Liver (tissue), 8 donors: ENCODE measurements at regions not wholly inside any gene's neighbourhood (a gene's known extent, or its start where the extent isn't known, plus 50 kb on each side); places are given as distances from the start of the nearest gene placed in this dataset.

Source experiments
- DNase-seq: peaks from one replicate; pipeline ENCODE4 v3.0.0-alpha.2; 2017; ENCODE audit warnings: low spot score
- H3K27ac ChIP-seq, 2 donors: one replicate each; pipeline ENCODE4 v1.7.0; 2013; ENCODE audit warnings: inconsistent platforms in 2 of 2, low read length in 2 of 2, control low read depth in 1 of 2, low read depth in 1 of 2, mild to moderate bottlenecking in 1 of 2
- H3K27me3 ChIP-seq, 4 donors: one replicate each; pipeline versions ENCODE4 v1.6.1 to v1.7.0; 2013; ENCODE audit warnings: low read length in 3 of 4, inconsistent platforms in 1 of 4, mild to moderate bottlenecking in 1 of 4, moderate library complexity in 1 of 4; ENCODE audit not compliant: control insufficient read depth in 4 of 4, insufficient read depth in 4 of 4
- H3K36me3 ChIP-seq, 4 donors: one replicate each; pipeline versions ENCODE4 v1.6.1 to v1.7.0; 2013; ENCODE audit warnings: low read length in 3 of 4, mild to moderate bottlenecking in 3 of 4, low read depth in 1 of 4, moderate library complexity in 1 of 4; ENCODE audit not compliant: control insufficient read depth in 4 of 4, insufficient read depth in 3 of 4
- H3K4me1 ChIP-seq, 4 donors: one replicate each; pipeline versions ENCODE4 v1.6.1 to v1.7.0; 2013; ENCODE audit warnings: low read length in 3 of 4, mild to moderate bottlenecking in 3 of 4, moderate library complexity in 1 of 4; ENCODE audit not compliant: control insufficient read depth in 4 of 4, insufficient read depth in 4 of 4
- H3K4me3 ChIP-seq, 3 donors: one replicate each; pipeline versions ENCODE4 v1.6.1 to v1.7.0; 2013; ENCODE audit warnings: low read length in 3 of 3, control low read depth in 1 of 3, low read depth in 1 of 3, mild to moderate bottlenecking in 1 of 3
- H3K9ac ChIP-seq, 2 donors: one replicate each; pipeline ENCODE4 v1.7.0; 2013; ENCODE audit warnings: low read length in 2 of 2, mild to moderate bottlenecking in 2 of 2, moderate library complexity in 2 of 2, control low read depth in 1 of 2, low read depth in 1 of 2
- H3K9me3 ChIP-seq, 4 donors: one replicate each; pipeline versions ENCODE4 v1.6.1 to v1.7.0; 2013; ENCODE audit warnings: low read length in 3 of 4; ENCODE audit not compliant: control insufficient read depth in 4 of 4
- EGR1 ChIP-seq, 2 donors: IDR thresholded peaks; 2 replicates each; pipeline ENCODE4 v1.6.1; 2016 to 2018; ENCODE audit warnings: antibody characterized with exemption in 2 of 2, low read depth in 2 of 2
- FOXA1 ChIP-seq: IDR thresholded peaks from 2 replicates; pipeline ENCODE4 v1.6.1; 2016; ENCODE audit warnings: antibody characterized with exemption
- FOXA2 ChIP-seq: IDR thresholded peaks from 2 replicates; pipeline ENCODE4 v1.6.1; 2016; ENCODE audit warnings: antibody characterized with exemption
- GABPA ChIP-seq, 2 donors: IDR thresholded peaks in 1 of 2; conservative IDR thresholded peaks in 1 of 2; 2 replicates each; pipeline ENCODE4 v1.6.1; 2016; ENCODE audit warnings: antibody characterized with exemption in 2 of 2, mild to moderate bottlenecking in 1 of 2, moderate library complexity in 1 of 2
- HNF4A ChIP-seq, 2 donors: conservative IDR thresholded peaks; 2 replicates each; pipeline ENCODE4 v1.6.1; 2016; ENCODE audit warnings: antibody characterized with exemption in 2 of 2, mild to moderate bottlenecking in 2 of 2
- HNF4G ChIP-seq: IDR thresholded peaks from 2 replicates; pipeline ENCODE4 v1.6.1; 2016; ENCODE audit warnings: antibody characterized with exemption
- NR2F2 ChIP-seq: IDR thresholded peaks from 2 replicates; pipeline ENCODE4 v1.6.1; 2016; ENCODE audit warnings: antibody characterized with exemption
- RAD21 ChIP-seq, 2 donors: IDR thresholded peaks; 2 replicates each; pipeline ENCODE4 v1.6.1; 2016; ENCODE audit warnings: antibody characterized with exemption in 2 of 2, mild to moderate bottlenecking in 2 of 2
- RXRA ChIP-seq, 2 donors: IDR thresholded peaks; 2 replicates each; pipeline ENCODE4 v1.6.1; 2017 to 2018; ENCODE audit warnings: antibody characterized with exemption in 2 of 2, mild to moderate bottlenecking in 1 of 2
- SP1 ChIP-seq: IDR thresholded peaks from 2 replicates; pipeline ENCODE4 v1.6.1; 2018; ENCODE audit warnings: antibody characterized with exemption, mild to moderate bottlenecking
- TAF1 ChIP-seq: conservative IDR thresholded peaks from 2 replicates; pipeline ENCODE4 v1.6.1; 2016; ENCODE audit warnings: antibody characterized with exemption, mild to moderate bottlenecking
- YY1 ChIP-seq: IDR thresholded peaks from 2 replicates; pipeline ENCODE4 v1.6.1; 2016; ENCODE audit warnings: antibody characterized with exemption, mild to moderate bottlenecking
- WGBS: extraction: QIAGEN DNeasy Blood & Tissue Kit; methylation state at CpG from one replicate; pipeline ENCODE4 v1.1.7; 2013; 5-methylcytosine and 5-hydroxymethylcytosine counted together
- TF ChIP-seq, protein P1 (sequence below): IDR thresholded peaks from 2 replicates; pipeline ENCODE4 v1.6.1; 2016; ENCODE audit warnings: antibody characterized with exemption
- TF ChIP-seq, protein P2 (sequence below): IDR thresholded peaks from 2 replicates; pipeline ENCODE4 v1.6.1; 2016; ENCODE audit warnings: antibody characterized with exemption, mild to moderate bottlenecking
- TF ChIP-seq, protein P3 (sequence below): fragments of 150-350 bp; IDR thresholded peaks from 2 replicates; pipeline ENCODE4 v1.5.1; 2017; ENCODE audit warnings: improper control_type of control experiment, low read depth, low read length; ENCODE audit not compliant: missing input control
- TF ChIP-seq, protein P4 (sequence below): IDR thresholded peaks from 2 replicates; pipeline ENCODE4 v1.6.1; 2016; ENCODE audit warnings: antibody characterized with exemption
- donor health status: healthy.
- donor health status: healthy.
- donor health status: healthy.
- donor health status: healthy.
- donor health status: healthy.

DNA sequence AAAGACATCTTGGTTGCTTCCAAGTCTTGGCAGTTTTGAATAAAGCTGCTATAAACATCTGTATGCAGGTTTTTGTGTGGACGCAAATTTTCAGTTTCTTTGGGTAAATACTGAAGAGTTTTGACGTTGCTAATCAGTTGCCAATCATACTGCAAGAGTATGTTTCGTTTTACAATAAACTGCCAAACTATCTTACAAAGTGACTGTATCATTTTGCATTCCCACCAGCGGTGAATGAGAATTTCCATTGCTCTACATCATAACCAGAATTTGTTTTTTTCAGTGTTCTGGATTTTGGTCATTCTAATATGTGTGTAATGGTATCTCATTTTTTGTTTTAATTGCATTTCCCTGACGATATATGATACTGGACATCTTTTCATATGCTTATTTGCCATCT is 190.8 kb upstream of the PARP11 start:
- Histone ChIP-seq H3K4me1 (no peaks in the 10 kb centered on the region), H3K27ac (no peak overlapping the region), H3K9me3 (no peaks in the 10 kb centered on the region), H3K27me3 (no peaks in the 10 kb centered on the region), H3K9ac (no peak overlapping the region), H3K4me3 (no peak overlapping the region), H3K36me3 (no peaks in the 10 kb centered on the region)
- 64% methylated on average over 5 of the region's 5 CpGs for WGBS
- TF ChIP-seq, protein P1, sequence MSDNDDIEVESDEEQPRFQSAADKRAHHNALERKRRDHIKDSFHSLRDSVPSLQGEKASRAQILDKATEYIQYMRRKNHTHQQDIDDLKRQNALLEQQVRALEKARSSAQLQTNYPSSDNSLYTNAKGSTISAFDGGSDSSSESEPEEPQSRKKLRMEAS = no peak
- TF ChIP-seq HNF4G = no peak
- TF ChIP-seq RXRA (IDR thresholded peaks at IDR 0.05) = no peak
- no peak for TF ChIP-seq HNF4A (conservative IDR thresholded peaks at IDR 0.05)
- no peak for TF ChIP-seq GABPA (IDR thresholded peaks at IDR 0.05 in 1 of 2, conservative IDR thresholded peaks at IDR 0.05 in 1 of 2)
- TF ChIP-seq, protein P2, sequence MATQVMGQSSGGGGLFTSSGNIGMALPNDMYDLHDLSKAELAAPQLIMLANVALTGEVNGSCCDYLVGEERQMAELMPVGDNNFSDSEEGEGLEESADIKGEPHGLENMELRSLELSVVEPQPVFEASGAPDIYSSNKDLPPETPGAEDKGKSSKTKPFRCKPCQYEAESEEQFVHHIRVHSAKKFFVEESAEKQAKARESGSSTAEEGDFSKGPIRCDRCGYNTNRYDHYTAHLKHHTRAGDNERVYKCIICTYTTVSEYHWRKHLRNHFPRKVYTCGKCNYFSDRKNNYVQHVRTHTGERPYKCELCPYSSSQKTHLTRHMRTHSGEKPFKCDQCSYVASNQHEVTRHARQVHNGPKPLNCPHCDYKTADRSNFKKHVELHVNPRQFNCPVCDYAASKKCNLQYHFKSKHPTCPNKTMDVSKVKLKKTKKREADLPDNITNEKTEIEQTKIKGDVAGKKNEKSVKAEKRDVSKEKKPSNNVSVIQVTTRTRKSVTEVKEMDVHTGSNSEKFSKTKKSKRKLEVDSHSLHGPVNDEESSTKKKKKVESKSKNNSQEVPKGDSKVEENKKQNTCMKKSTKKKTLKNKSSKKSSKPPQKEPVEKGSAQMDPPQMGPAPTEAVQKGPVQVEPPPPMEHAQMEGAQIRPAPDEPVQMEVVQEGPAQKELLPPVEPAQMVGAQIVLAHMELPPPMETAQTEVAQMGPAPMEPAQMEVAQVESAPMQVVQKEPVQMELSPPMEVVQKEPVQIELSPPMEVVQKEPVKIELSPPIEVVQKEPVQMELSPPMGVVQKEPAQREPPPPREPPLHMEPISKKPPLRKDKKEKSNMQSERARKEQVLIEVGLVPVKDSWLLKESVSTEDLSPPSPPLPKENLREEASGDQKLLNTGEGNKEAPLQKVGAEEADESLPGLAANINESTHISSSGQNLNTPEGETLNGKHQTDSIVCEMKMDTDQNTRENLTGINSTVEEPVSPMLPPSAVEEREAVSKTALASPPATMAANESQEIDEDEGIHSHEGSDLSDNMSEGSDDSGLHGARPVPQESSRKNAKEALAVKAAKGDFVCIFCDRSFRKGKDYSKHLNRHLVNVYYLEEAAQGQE = no peak
- no peak for TF ChIP-seq SP1
- no peak for TF ChIP-seq NR2F2
- no peak for DNase-seq

DNA sequence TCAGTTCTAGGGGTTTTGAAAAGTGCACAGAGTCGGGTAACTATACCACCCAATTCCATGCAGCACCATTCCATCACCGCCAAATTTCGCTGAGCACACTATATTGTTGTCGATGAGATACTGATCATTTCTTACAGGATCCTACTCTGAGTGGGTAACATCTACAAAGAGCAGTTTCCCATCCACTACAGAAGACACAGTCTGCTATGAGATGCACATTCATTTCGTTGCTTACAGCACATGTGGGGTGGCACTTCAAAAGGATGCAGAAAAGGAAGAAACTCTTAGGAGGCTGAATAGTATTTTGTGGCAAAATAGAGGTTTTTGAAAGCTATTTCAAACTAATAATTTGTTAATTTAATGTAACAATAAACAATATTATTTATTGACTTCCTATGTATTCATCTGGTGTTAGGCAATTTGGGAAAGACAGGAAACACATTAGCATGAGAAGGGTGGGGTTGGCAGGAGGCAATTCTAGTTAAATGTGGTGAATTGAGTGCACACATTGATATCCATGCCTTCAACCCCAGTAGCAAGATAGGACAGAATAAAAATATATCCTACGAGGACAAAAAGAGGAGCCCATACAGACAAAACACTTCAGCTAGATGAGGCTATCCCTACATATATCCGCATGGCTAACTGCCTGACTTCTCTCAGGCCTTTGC is 186.8 kb upstream of the PARP11 start:
- TF ChIP-seq SP1 = no peak
- TF ChIP-seq YY1 = no peak
- no peak for TF ChIP-seq RAD21 (IDR thresholded peaks at IDR 0.05)
- TF ChIP-seq HNF4A (conservative IDR thresholded peaks at IDR 0.05) = no peak
- TF ChIP-seq NR2F2 = no peak
- WGBS = 94% methylated on average over 7 of the region's 7 CpGs
- H3K4me1 ChIP-seq = peaks cover 0 to 8% (median 1%) of the 10 kb centered on the region in 4 donors

DNA sequence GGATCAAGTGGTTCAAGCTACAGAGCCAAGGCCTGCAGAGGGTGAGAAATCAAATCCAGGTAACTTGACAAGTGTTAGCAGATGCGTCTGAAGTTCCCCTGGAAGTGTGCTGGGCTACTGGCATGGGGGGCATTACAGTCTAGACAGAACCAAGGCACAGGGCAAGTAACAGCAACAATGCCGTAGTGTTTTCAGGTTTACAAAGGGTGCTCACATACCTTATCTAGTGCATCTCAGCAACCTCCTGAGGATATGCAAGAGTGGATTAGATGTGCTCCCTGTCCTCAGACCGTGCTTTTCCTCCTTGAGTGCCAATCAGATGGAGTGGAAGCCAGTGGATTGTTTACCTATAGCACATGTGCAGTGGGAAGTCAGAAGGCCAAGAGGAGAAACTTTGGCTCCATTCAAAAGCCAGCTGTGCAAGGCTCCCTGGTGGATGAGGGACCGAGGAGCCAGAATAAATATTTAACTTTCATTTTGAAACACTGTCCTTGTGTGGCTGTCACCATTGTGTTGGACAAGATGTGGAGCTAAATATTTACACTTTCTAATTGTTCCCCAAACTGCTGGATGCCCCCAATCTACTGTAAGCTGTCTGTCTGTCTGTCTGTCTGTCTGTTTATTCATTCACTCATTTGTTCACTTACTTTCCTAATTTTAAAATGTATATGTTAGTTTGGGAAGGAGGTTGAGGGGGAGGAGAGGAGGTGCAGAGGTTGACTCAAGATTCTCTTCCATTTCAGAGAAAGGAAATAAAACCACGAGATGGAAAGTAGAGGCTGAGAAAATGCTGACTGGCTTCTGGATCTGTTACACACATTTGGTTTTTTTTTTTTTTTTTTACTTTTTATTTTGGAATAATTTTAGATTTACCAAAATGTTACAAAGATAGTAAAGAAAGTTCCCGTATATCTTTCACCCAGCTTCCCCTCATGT is 184.0 kb upstream of the PARP11 start:
- Histone ChIP-seq H3K27me3 (no peaks in the 10 kb centered on the region), H3K4me1 (peaks cover 0 to 8% (median 1%) of the 10 kb centered on the region in 4 donors), H3K4me3 (no peak overlapping the region), H3K27ac (no peak overlapping the region), H3K9me3 (no peaks in the 10 kb centered on the region), H3K36me3 (no peaks in the 10 kb centered on the region), H3K9ac (no peak overlapping the region)
- DNase-seq = no peak
- 54% methylated on average over 6 of the region's 6 CpGs for WGBS
- TF ChIP-seq GABPA (IDR thresholded peaks at IDR 0.05 in 1 of 2, conservative IDR thresholded peaks at IDR 0.05 in 1 of 2) (no peak), RAD21 (IDR thresholded peaks at IDR 0.05) (no peak), YY1 (peak; percentile 62), EGR1 (IDR thresholded peaks at IDR 0.05; ENCODE audit: low read depth in 2 of 2) (no peak), FOXA2 (peak; percentile 56), TAF1 (no peak), FOXA1 (no peak)
- TF ChIP-seq, protein P3, sequence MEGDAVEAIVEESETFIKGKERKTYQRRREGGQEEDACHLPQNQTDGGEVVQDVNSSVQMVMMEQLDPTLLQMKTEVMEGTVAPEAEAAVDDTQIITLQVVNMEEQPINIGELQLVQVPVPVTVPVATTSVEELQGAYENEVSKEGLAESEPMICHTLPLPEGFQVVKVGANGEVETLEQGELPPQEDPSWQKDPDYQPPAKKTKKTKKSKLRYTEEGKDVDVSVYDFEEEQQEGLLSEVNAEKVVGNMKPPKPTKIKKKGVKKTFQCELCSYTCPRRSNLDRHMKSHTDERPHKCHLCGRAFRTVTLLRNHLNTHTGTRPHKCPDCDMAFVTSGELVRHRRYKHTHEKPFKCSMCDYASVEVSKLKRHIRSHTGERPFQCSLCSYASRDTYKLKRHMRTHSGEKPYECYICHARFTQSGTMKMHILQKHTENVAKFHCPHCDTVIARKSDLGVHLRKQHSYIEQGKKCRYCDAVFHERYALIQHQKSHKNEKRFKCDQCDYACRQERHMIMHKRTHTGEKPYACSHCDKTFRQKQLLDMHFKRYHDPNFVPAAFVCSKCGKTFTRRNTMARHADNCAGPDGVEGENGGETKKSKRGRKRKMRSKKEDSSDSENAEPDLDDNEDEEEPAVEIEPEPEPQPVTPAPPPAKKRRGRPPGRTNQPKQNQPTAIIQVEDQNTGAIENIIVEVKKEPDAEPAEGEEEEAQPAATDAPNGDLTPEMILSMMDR = no peak
- TF ChIP-seq, protein P1 = peak; percentile 35
- TF ChIP-seq, protein P4, sequence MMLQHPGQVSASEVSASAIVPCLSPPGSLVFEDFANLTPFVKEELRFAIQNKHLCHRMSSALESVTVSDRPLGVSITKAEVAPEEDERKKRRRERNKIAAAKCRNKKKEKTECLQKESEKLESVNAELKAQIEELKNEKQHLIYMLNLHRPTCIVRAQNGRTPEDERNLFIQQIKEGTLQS = no peak

More for the DNA sequence above, 186.8 kb upstream of the PARP11 start:
- H3K9me3 ChIP-seq = no peaks in the 10 kb centered on the region
- H3K27me3 ChIP-seq = no peaks in the 10 kb centered on the region
- no peaks in the 10 kb centered on the region for H3K36me3 ChIP-seq
- H3K9ac ChIP-seq = no peak overlapping the region
- no peak overlapping the region for H3K4me3 ChIP-seq
- DNase-seq = no peak
- H3K27ac ChIP-seq = no peak overlapping the region
